GM12892 (cell line): ENCODE measurements at regions not wholly inside any gene's neighbourhood (a gene's known extent, or its start where the extent isn't known, plus 50 kb on each side); places are given as distances from the start of the nearest gene placed in this dataset.

Experiments used
- POLR2A ChIP-seq: IDR thresholded peaks from 2 replicates; pipeline ENCODE4 v1.6.1; 2011; ENCODE audit warnings: low read depth, low read length, control low read depth
- POLR2AphosphoS5 ChIP-seq: IDR thresholded peaks from 2 replicates; pipeline ENCODE4 v1.6.1; 2011; ENCODE audit warnings: low read depth, low read length, control low read depth

DNA sequence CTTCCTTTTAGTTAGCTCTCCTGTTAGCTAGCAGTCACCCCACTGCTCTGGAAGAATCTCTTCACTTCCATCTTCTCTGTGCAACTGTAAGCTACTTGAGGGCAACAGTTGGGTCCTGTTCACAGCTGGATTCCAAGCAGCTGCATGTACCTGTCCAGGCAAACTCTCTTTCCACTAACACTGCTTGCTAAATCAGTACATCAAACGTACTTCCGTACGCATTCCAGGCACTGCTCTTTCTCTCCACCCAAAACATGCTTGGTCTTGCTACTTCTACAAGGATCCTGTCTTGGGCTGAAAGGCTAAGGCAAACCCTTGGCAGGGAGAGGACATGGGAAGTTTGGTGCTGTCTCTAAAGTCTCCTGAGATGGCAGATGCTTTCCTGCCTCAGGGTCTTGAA lies 139.2 kb upstream of the CACNA1E start:
- no peak for TF ChIP-seq POLR2A
- no peak for TF ChIP-seq POLR2AphosphoS5
